GM19239 (cell line): ENCODE measurements at regions not wholly inside any gene's neighbourhood (a gene's known extent, or its start where the extent isn't known, plus 50 kb on each side); places are given as distances from the start of the nearest gene placed in this dataset.

Experiments
- DNase-seq: peaks from one replicate; pipeline ENCODE4 v3.0.0; 2011; ENCODE audit warnings: low spot score; ENCODE audit not compliant: insufficient read length
- FAIRE-seq: peaks from 2 replicates; lab custom pipeline; 2011; peaks lifted over from hg19 to GRCh38; lab: Jason Lieb, UNC

DNA sequence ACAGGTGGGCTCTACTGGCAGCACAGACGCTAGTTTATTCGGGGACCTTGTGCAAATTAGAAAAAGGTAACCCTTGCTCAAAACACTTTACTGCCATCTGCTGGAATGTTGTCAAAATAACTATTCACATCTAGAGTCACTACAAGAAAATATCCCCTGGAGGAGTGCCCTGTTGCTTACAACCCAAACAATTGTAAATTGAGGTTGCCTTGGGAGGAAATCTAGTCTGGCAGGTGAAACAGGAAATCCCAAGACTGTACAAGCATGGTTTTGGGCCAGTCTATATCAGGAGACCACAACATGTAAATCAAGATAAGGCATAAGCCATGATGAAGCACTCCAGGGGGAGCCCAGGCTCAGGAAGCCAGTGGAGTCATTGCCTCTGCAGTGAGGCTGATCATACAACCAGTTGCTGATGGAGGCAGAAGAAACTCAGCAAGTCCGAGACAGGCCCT lies 136.8 kb upstream of the ACP3 start:
- FAIRE-seq = no peak
- DNase-seq = peak; percentile 17

DNA sequence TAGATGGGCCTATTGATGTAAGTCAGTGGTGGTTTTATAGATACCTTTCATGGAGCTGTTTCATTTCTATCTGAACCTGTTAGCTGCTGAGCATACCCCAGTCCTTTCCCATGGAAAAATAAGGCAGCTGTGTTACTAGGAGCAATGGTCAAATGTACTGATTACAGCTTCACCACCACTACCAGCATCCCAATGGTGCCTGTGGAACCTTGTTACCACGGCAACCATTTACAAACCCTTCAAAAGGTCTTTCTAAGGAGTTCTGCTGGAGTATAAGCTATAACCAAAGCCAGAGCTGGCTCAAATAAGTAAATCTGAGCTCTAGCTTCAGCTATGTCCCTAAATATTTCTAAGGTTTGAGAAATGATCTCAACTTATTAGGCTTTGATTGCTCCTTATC lies 133.4 kb upstream of the ACP3 start:
- FAIRE-seq (no peak), DNase-seq (no peak)

DNA sequence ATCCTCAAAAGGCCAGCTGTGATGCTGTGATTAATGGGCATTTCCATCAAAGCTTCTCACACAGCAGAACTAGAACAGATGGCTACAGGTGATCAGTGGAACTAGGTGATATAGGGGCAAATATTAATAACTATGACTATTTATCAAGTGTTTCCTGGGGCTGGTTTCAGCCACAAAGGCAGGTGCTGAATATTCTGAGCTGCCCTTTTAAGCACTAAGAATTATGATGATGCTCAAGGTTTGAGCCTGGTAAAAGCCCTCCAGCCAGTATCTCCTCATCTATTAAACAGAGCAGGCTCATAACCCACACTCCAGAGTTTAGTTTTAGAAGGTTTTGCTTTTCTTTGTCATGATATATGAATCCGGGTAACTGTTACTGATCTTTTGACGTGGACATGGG lies 129.5 kb upstream of the ACP3 start:
- DNase-seq (no peak), FAIRE-seq (no peak)

DNA sequence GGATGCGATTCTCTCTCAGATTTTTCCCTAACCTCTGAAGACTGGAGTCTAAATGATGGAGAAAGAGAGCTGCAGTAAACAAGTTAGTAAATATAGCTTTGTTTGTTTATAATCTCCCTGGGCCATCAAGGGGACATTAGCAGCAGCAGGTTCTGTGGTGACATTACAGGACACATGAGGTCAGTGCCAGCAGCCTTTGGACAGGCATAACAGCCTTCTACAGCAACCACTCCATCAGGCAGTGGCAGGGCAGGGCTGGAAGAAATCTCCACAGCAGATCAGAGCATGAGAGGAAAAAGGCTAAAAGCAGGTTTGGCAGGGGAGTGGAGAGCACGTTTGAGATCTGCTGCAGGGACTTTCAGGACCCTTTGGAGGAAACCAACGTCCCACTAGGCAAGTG lies 127.6 kb upstream of the ACP3 start:
- no peak for FAIRE-seq

DNA sequence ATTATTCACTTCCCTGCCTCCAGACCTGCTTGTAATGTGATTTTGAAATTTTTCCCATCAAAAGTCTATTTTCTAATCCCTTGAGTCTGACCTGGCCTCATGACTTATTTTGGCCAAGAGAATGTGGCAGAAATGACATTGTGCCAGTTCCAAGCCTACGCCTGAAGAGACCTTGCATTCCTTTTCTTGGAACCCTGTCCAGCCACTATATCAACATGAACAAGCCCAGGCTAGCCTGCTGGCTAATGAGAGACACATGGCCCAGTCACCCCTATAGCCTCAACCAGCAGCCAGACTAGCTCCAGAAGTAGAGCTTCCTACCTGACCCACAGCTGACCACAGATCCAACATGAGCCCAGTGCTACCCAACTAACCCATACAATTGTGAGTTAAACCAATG lies 121.1 kb upstream of the ACP3 start:
- FAIRE-seq = no peak
- no peak for DNase-seq

More for the DNA sequence above, 127.6 kb upstream of the ACP3 start:
- DNase-seq = no peak

DNA sequence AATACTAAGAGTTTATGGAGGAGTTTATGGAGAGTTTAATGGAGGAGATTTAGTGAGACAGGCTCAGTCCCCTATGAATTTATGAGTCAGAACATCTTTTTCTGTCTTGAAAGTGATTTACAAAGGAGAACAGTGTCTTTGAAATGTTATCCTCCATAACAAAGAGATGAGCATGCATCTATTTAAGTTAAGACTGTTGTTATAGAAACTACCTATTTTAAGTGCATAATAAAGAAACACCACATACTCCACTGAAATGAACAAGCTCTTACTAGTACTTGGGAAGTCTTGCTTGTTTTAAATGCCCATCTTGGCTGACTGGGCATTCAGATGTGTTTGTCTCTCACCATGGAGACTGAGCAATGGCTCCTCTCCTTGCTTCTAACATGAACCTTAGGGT lies 118.7 kb upstream of the ACP3 start:
- FAIRE-seq (no peak), DNase-seq (no peak)

DNA sequence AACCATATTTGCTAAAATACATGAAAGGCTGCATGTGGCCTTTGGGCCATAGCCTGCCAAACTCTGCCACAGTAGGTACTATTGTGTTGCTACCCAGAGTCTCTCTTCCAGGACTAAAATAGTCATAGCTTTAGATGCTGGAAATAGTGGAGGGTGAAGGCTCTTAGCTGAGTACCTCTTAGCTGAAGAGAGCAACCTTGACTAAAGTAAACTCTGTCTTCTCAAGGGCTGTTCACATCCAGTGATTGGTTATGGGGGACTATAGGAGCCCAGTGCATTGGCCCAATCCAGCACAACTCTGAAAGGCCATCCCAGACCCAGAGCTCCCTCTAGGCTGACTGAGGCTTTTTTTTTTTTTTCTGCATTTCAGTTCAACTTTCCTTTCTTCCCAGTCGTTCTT lies 117.8 kb upstream of the ACP3 start:
- DNase-seq (no peak), FAIRE-seq (no peak)

DNA sequence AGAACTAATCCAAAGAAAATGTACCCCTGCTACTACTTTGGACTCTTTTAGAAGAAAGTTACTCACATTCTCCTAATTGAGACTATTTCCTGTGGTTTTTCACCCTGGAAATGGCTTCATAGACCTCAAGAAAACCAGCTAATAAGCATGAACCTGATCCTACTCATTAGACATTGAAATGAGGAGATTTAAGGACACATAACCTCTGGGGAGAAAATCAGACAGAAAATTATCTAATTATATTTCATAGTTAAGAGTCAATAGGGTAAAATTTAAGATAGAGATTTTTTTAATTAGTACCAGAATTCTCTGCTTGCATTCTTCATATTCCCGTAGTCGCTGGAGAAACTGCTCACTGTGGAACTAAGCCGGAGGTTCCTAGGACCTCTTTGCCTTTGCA lies 114.6 kb upstream of the ACP3 start:
- DNase-seq (no peak), FAIRE-seq (no peak)

DNA sequence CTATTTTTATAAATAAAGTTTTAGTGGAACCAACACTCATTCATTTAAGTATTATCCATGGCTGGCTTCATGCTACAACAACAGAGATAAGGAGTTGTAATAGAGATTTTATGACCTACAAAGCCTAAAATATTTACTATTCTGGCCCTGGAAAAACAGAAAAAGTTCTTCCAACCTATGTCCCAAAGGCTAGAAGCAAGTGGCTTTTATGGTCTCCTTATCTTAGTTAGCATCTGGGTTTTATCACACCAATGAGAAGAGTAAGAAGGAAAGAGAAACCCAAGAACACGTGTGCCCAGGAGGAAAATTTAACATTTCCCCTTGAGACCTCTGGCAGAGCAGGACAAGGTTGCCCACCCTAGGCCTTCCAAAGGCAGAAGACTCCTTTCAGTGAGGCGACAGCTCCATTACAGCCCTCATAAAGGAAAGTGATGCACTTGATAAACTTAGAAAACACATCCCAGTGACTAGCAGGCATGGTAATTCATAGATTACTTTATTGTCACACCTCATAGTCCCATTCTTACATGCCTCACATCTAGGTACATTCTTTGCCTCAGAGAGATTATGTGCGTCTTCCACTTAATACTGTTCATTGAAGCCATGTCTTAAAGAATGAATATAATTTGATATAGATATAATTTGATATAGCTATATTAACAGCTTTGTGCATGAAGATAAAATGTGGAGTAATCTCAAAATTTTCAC lies 113.2 kb upstream of the ACP3 start:
- FAIRE-seq (no peak), DNase-seq (no peak)

DNA sequence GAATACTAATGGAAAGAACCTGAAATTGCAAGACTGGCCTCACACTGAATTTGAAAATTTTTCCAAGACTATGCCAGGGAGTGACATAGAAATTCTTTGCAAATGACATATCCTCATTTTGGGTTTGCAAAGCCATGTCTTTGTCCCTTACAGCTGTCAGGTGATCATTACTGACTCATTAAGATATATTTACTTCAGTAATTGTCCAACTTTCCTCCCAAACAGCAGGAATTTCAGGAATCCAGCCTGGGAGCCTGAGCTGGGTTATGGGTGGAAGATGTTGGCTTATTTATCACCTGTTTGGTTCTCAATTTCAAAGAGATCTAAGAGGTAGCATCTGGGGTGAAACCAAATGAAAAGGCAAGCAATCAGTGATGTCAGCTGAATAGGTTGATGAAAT lies 111.6 kb upstream of the ACP3 start:
- FAIRE-seq (no peak), DNase-seq (no peak)

DNA sequence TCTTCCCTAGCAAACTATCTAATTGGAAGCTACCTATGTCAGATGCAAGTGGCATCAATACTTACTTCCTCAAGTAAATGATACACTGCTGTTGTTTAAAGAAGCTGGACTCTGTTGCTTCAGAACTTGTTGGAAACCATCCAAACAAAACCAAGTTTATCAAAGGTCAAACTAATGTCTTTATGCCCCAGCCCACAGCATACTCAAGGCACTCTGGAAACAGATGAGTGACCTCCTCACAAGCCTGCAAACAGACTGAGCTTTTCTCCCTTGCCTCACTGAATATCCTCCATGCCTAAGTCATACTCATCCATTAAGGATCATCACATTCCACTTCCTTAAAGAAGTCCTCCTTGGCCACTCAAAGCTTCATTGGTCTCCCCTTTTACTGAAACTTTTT lies 107.4 kb upstream of the ACP3 start:
- FAIRE-seq (no peak), DNase-seq (no peak)

DNA sequence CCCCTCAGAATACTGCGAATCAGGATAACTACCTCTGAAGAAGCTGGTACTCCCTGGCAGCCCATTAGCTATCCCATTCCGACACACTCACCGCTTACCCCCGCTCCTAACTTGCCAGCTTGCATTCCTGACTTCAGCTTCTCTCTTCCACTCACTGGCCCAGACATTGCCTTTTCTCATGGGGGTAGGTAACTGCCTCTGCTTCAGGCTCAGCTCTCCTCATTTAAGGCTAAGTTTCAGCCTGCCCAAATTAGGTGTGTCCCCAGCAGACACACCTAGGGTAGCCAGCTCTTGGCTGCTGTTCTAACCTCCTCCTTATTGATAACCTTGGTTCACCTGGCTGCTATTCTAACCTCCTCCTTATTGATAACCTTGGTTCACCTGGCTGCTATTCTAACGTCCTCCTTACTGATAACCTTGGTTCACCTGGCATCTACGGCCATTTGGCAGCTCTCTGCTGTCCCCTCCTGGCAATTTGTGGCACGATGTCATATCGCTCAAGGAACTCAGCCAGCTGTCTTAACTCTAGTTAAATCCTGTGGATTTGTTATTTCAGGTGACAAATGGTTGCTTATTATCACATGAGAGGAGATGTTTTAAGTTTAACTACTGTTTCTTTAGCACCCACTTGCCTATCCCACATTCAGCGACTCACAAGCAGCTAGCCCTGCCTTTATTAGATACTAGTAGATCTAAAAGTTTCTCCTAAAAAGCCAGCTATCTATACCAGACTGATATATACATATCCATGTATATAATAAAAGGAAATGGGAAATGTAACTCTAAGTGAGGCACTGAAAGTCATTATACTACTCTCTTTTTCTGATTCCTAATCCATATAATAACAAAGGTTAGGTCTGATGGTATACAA lies 106.5 kb upstream of the ACP3 start:
- DNase-seq = no peak
- FAIRE-seq = peak; percentile 64

DNA sequence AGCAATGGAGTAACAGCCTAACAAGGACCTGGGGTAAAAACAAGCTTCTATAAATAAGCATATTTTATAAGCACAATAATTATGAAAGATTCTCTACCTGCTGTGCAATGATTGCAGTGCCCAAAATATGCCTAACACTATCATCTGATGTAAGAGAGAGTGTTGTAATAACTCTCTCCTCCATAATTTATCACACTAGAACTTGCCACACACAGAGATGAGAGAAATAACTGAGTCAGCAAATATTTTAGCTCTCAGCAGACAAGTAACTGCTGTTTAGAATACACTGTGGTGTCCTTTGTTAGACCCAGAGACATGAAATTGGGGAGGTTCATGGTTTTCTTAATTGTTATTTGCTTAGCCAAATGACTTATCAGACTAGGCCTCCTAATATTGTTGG lies 105.3 kb upstream of the ACP3 start:
- DNase-seq = no peak

DNA sequence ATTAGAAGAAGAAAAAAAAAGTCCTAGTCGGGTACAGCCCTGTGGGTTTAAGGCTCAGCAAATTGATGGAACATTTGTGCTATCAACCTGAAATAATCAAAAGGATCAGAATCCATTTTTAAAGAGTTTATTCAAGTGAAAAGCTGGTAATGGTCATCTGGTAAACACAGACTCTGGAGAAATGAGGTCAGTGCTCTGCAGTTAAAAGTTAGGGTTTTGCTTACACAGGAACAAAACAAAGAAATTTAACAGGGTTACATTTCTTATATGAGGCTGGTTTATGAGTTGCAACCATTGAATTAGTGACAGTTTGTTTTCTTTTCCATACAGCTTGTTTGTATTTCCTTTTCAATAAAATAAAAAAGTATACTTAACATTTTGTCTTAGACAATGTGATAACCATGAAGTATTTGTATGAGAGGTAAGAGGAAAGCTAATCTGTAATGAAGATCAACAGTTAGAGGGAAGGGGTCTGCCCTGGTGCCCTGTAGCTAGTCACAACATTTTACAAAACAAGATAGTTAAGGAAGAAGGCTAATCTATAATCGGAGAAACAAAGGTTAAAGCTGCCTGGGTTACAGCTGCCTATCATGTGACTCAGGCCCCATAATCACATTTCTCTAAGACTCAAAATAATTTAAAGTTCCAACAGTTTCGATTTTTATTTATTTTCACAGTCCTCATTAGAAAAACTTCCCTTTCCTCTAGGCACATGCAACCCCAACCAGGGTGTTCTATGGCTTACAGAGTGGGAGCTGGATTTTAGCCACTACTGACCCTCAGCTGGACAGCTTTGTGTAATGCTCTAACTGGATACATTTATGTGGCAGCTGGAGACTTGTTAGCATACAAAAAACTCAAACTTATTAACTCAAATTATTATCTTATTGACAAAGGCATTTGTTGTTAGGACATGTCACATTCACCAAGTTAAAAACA lies 98.1 kb upstream of the ACP3 start:
- FAIRE-seq = no peak
- no peak for DNase-seq

More for the DNA sequence above, 105.3 kb upstream of the ACP3 start:
- FAIRE-seq = no peak

DNA sequence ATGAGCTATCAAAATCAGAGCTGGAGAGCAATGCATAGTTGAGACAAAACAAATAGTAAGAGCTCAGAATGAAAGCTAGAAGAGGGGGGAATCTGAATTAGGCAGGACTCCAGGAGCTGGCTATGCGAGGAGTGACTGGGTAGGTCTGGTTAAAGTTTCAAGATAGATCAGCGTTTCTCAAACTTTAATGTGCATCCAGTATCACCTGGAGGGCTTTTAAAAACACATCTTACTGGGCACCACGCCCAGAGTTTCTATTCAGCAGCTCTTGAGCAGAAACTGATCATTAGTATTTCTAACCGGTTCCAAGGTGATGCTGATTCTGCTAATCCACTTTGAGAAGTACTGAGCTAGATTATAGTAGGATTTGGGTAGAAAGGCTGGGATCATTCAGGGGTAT lies 96.2 kb upstream of the ACP3 start:
- no peak for FAIRE-seq
- DNase-seq = no peak

DNA sequence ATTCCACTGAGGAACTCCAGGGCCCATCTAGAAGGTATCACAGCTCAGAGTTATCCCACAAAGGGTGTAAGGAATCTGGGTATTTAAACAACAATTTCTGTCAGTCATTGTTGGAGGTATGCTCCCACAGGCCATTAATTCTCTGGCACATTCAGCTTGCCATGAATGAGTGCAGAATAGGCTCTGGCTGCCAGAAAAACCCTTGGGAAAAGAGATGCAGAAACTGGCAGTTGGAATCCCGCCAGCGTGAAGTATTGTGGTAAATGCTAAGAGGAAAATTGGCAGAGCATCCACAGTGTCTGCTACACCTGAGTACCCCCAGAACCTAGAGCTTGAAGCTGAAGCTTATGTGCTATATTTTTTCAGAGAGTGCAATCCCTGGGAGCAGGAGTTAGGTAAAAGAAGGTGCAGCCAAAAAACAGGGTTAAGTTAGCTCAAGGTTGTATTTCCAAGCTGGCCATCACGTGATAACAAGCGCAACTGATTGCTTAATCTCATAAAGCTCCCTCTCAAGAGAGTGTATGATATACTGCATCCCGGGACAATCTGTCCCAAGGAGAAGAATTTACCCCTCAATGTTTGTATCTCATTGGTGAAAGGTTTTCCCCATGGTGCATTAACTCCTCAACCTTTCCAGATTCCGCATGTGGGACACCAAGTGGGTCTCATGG lies 94.2 kb upstream of the ACP3 start:
- no peak for DNase-seq
- FAIRE-seq = no peak

DNA sequence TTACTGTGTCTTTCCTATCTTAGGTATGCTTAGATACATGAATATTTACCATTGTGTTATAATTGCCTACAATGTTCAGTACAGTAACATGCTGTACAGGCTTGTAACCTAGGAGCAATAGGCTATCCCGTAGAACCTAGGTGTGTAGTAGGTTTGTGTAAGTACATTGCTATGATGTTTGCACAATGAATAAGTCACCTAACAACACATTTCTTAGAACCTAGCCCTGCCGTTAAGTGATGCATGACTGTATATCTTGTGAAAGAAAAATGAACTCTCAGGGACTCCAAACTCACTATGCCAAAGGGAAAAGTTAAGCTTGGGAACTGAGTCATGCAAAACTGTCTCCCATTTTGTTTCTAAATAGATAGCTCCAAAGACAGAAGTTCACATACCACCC lies 91.5 kb upstream of the ACP3 start:
- FAIRE-seq = no peak
- no peak for DNase-seq

DNA sequence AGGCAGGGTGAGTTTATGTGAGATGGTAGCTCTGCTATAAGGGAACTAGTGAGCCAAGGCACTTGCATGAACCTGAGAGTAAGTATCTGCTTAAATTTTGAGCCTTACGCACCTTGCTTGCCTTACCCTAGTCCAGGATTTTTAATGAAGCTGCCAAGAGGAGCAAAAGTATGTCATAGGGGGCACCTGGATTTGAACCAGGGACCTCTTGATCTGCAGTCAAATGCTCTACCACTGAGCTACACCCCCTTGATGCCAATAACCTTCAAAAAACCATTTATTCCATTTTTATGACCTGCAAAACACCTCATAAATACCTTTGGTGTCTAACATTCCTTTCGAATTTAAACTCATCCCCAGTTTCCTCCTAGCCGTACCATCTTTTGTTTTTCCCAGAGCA lies 88.3 kb upstream of the ACP3 start:
- FAIRE-seq (no peak), DNase-seq (no peak)

DNA sequence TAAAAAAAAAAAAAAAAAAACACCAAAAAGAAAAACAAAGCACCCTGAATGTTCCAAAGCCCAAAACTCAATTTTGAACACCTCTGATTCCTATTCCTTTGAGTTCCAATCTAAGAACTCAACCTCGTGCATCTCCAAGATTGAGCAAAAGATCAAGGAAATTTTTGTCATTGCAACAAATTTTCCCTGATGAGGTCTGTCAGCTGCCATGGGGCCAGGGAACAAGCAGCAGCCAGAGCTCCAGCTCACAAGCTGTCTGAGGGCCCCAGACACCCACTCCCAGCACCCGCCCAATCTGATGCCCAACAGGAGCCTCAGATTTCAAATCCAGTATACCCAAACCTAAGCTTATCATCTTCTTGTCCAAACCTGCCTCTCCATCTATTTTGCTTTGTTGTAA lies 87.6 kb upstream of the ACP3 start:
- FAIRE-seq (no peak), DNase-seq (no peak)
